NCI-H2107 (cell line): ENCODE measurements at regions not wholly inside any gene's neighbourhood (a gene's known extent, or its start where the extent isn't known, plus 50 kb on each side); places are given as distances from the start of the nearest gene placed in this dataset.

Source experiments
- DNase-seq: peaks from one replicate; lab custom pipeline; 2025; lab: John Stamatoyannopoulos, UW

GRCh38 chr1:104699433-104699832 lies 949.7 kb downstream of the AMY1C start:
- no peak for DNase-seq

GRCh38 chr1:104702731-104703130 lies 953.0 kb downstream of the AMY1C start:
- no peak for DNase-seq

- DNase-seq, result no peak
Measured at GRCh38 chr1:104706631-104707147, 957.0 kb downstream of the AMY1C start.

- no peak for DNase-seq
Measured at GRCh38 chr1:104718752-104719151, 969.1 kb downstream of the AMY1C start.

- DNase-seq, result no peak
Measured at GRCh38 chr1:104720741-104721140, 971.0 kb downstream of the AMY1C start.

- no peak for DNase-seq
Measured at GRCh38 chr1:104726917-104727316, 977.2 kb downstream of the AMY1C start.

- DNase-seq, result no peak
Measured at GRCh38 chr1:104733866-104734265, 984.2 kb downstream of the AMY1C start.

GRCh38 chr1:104745875-104746274 lies 996.2 kb downstream of the AMY1C start:
- DNase-seq, result no peak

GRCh38 chr1:104746994-104747393 lies 997.3 kb downstream of the AMY1C start:
- DNase-seq, result no peak

- DNase-seq, result no peak
Measured at GRCh38 chr1:104760017-104760416, 1010.3 kb downstream of the AMY1C start.

- no peak for DNase-seq
Measured at GRCh38 chr1:104761961-104762570, 1012.4 kb downstream of the AMY1C start.

GRCh38 chr1:104765085-104765484 lies 1015.4 kb downstream of the AMY1C start:
- DNase-seq, result no peak

- DNase-seq, result no peak
Measured at GRCh38 chr1:104768466-104768865, 1018.8 kb downstream of the AMY1C start.

GRCh38 chr1:104780470-104781078 lies 1030.9 kb downstream of the AMY1C start:
- DNase-seq, result peak; percentile 14

- no peak for DNase-seq
Measured at GRCh38 chr1:104785575-104786187, 1036.0 kb downstream of the AMY1C start.

- no peak for DNase-seq
Measured at GRCh38 chr1:104787866-104788510, 1038.3 kb downstream of the AMY1C start.

- DNase-seq, result no peak
Measured at GRCh38 chr1:104791030-104791429, 1041.3 kb downstream of the AMY1C start.

GRCh38 chr1:104794035-104794434 lies 1044.3 kb downstream of the AMY1C start:
- DNase-seq, result no peak

GRCh38 chr1:104795931-104796330 lies 1046.2 kb downstream of the AMY1C start:
- no peak for DNase-seq

- DNase-seq, result no peak
Measured at GRCh38 chr1:104797982-104798381, 1048.3 kb downstream of the AMY1C start.

GRCh38 chr1:104801344-104801743 lies 1051.6 kb downstream of the AMY1C start:
- no peak for DNase-seq

GRCh38 chr1:104804147-104804546 lies 1054.4 kb downstream of the AMY1C start:
- no peak for DNase-seq

GRCh38 chr1:104807590-104807989 lies 1057.9 kb downstream of the AMY1C start:
- DNase-seq, result no peak
